GM21528 (cell line): ENCODE measurements at regions not wholly inside any gene's neighbourhood (a gene's known extent, or its start where the extent isn't known, plus 50 kb on each side); places are given as distances from the start of the nearest gene placed in this dataset.

Experiments
- ATAC-seq: cut with Tn5 transposase; IDR thresholded peaks from one replicate; pipeline ENCODE4 v1.9.1; 2021; ENCODE audit warnings: mild to moderate bottlenecking, moderate library complexity; ENCODE audit not compliant: unreplicated experiment, low FRiP score

GRCh38 chr2:45084361-45085020 is 75.2 kb upstream of the SIX2 start:
- no peak for ATAC-seq

- ATAC-seq, result no peak
Observed at GRCh38 chr2:45083175-45083574, 73.9 kb upstream of the SIX2 start.

- no peak for ATAC-seq
Observed at GRCh38 chr2:45074713-45075112, 65.5 kb upstream of the SIX2 start.

GRCh38 chr2:45072862-45073237 is 63.6 kb upstream of the SIX2 start:
- no peak for ATAC-seq

- ATAC-seq, result no peak
Observed at GRCh38 chr2:45072064-45072861, 63.0 kb upstream of the SIX2 start.

- no peak for ATAC-seq
Observed at GRCh38 chr2:45070113-45070652, 60.9 kb upstream of the SIX2 start.

- no peak for ATAC-seq
Observed at GRCh38 chr2:45069684-45070083, 60.4 kb upstream of the SIX2 start.

GRCh38 chr2:45068571-45069140 is 59.4 kb upstream of the SIX2 start:
- ATAC-seq, result no peak

GRCh38 chr2:45067859-45068570 is 58.8 kb upstream of the SIX2 start:
- ATAC-seq, result no peak
